Ovary (tissue), 3 donors: ENCODE measurements at regions not wholly inside any gene's neighbourhood (a gene's known extent, or its start where the extent isn't known, plus 50 kb on each side); places are given as distances from the start of the nearest gene placed in this dataset.

Experiments
- CTCF ChIP-seq, 3 donors: fragments of 450-650 bp in 2 of 3; fragments of 200-600 bp in 1 of 3; IDR thresholded peaks; one replicate each; pipeline versions ENCODE4 v1.5.1 to v1.8.0; 2016 to 2022; ENCODE audit warnings: antibody characterized with exemption in 3 of 3, mild to moderate bottlenecking in 1 of 3
- EP300 ChIP-seq: sonication (generic); formaldehyde crosslinking; IDR thresholded peaks from one replicate; pipeline ENCODE4 v1.6.1; 2017; ENCODE audit warnings: antibody characterized with exemption
- donor health status: DM: no; HTN: no; CAD: no.

- no peak for TF ChIP-seq CTCF (IDR thresholded peaks at IDR 0.05)
- TF ChIP-seq EP300 = no peak
Measured at GRCh38 chr1:221869779-221870178, 127.9 kb upstream of the DUSP10 start.
